Sigmoid colon (tissue), 4 donors: ENCODE measurements at regions not wholly inside any gene's neighbourhood (a gene's known extent, or its start where the extent isn't known, plus 50 kb on each side); places are given as distances from the start of the nearest gene placed in this dataset.

Experiments used
- CTCF ChIP-seq, 4 experiments: fragments of 450-650 bp in 3 of 4; fragments of 200-600 bp in 1 of 4; IDR thresholded peaks; one replicate each; pipeline ENCODE4 v1.5.1; 2016 to 2019; ENCODE audit warnings: antibody characterized with exemption in 4 of 4, mild to moderate bottlenecking in 3 of 4, moderate library complexity in 2 of 4
- EP300 ChIP-seq, 4 donors: sonication (generic); formaldehyde crosslinking; IDR thresholded peaks; one replicate each; pipeline ENCODE4 v1.6.1; 2017; ENCODE audit warnings: antibody characterized with exemption in 4 of 4
- POLR2AphosphoS5 ChIP-seq, 4 donors: sonication (generic); formaldehyde crosslinking; IDR thresholded peaks; one replicate each; pipeline ENCODE4 v1.6.1; 2017; ENCODE audit warnings: antibody characterized with exemption in 4 of 4

- no peak for TF ChIP-seq CTCF (IDR thresholded peaks at IDR 0.05)
- no peak for TF ChIP-seq POLR2AphosphoS5 (IDR thresholded peaks at IDR 0.05)
- TF ChIP-seq EP300 (IDR thresholded peaks at IDR 0.05), result no peak
These were observed 200.1 kb upstream of the POU2AF2 start for GRCh38 chr11:111045407-111045803.
